HFF-Myc (cell line): ENCODE measurements at regions not wholly inside any gene's neighbourhood (a gene's known extent, or its start where the extent isn't known, plus 50 kb on each side); places are given as distances from the start of the nearest gene placed in this dataset.

Source experiments
- DNase-seq: peaks from one replicate; pipeline ENCODE4 v3.0.0-alpha.2; 2011; ENCODE audit warnings: low read depth; ENCODE audit errors: extremely low read depth
- H3K4me3 ChIP-seq: replicated peaks from 2 replicates; pipeline ENCODE4 v1.5.1; 2011; ENCODE audit warnings: low read depth, mild to moderate bottlenecking, control low read depth, low read length
- CTCF ChIP-seq: IDR thresholded peaks from 2 replicates; pipeline ENCODE4 v1.5.1; 2012; ENCODE audit warnings: mild to moderate bottlenecking, low read depth, low read length, control low read depth; ENCODE audit errors: missing control alignments

GRCh38 chr2:108129636-108130035 is 110.1 kb upstream of the SULT1C3 start:
- no peak for DNase-seq
- no peak for TF ChIP-seq CTCF

GRCh38 chr2:108133457-108133856 is 106.3 kb upstream of the SULT1C3 start:
- no peak for TF ChIP-seq CTCF
- DNase-seq = no peak
- no peak overlapping the region for H3K4me3 ChIP-seq

More at GRCh38 chr2:108129636-108130035, 110.1 kb upstream of the SULT1C3 start:
- no peak overlapping the region for H3K4me3 ChIP-seq

GRCh38 chr2:108139521-108139920 is 100.2 kb upstream of the SULT1C3 start:
- no peak for TF ChIP-seq CTCF
- DNase-seq = peak; percentile 21
- no peak overlapping the region for H3K4me3 ChIP-seq

- no peak for TF ChIP-seq CTCF
- DNase-seq = no peak
These were observed 94.0 kb upstream of the SULT1C3 start for GRCh38 chr2:108145557-108146326.

GRCh38 chr2:108148555-108148954 is 91.2 kb upstream of the SULT1C3 start:
- H3K4me3 ChIP-seq = no peak overlapping the region
- TF ChIP-seq CTCF = no peak
- no peak for DNase-seq

More at GRCh38 chr2:108145557-108146326, 94.0 kb upstream of the SULT1C3 start:
- H3K4me3 ChIP-seq = no peak overlapping the region

- H3K4me3 ChIP-seq = no peak overlapping the region
- DNase-seq = no peak
- TF ChIP-seq CTCF = no peak
These were observed 85.3 kb upstream of the SULT1C3 start for GRCh38 chr2:108154366-108155061.
